K562 (cell line): ENCODE measurements at regions not wholly inside any gene's neighbourhood (a gene's known extent, or its start where the extent isn't known, plus 50 kb on each side); places are given as distances from the start of the nearest gene placed in this dataset.

ENCODE experiments used
- ATAC-seq: fragments of 200-7000 bp; cut with Tn5 transposase; 3 replicates; pipeline ENCODE4 v1.9.1; 2020; ENCODE audit warnings: moderate library complexity
- BruUV-seq: library from RNA; stranded (reverse); fragments of 400-500 nt; replicated peaks from 2 replicates; lab custom pipeline; 2021; lab: Mats Ljungman, UMichigan
- CTCF ChIA-PET: fragments of 300-600 bp; formaldehyde crosslinking; extraction: SDS; loops from one replicate; lab custom pipeline; 2021; ENCODE audit warnings: low intra/inter-chr PET ratio; lab: Yijun Ruan, JAX
- POLR2A ChIA-PET: fragments of 300-600, 350-650 bp; sonication (Branson Sonifier 250); formaldehyde crosslinking; extraction: SDS; loops from one replicate; lab custom pipeline; 2021; ENCODE audit warnings: antibody characterized with exemption, inconsistent platforms; lab: Yijun Ruan, JAX
- DNase-seq, 4 experiments: peaks; one replicate each; pipeline versions ENCODE4 v3.0.0 to v3.0.0-alpha.2; 2011 to 2018; ENCODE audit warnings: low spot score in 3 of 4, mixed read lengths in 3 of 4; ENCODE audit errors: extremely low read depth in 1 of 4
- FAIRE-seq: peaks from 2 replicates; lab custom pipeline; 2011; peaks lifted over from hg19 to GRCh38; lab: Jason Lieb, UNC
- H2AFZ ChIP-seq: 2 replicates; pipeline ENCODE4 v1.6.0; 2011; ENCODE audit warnings: low read depth, low read length, control low read depth, inconsistent platforms
- H3K27ac ChIP-seq: fragments of 200-600 bp; 3 replicates; pipeline ENCODE4 v1.8.0; 2011; ENCODE audit warnings: low read depth, mild to moderate bottlenecking, control low read depth, inconsistent platforms, low read length, moderate library complexity, mixed read lengths; ENCODE audit errors: extremely low read depth
- H3K27me3 ChIP-seq, 2 experiments: fragments of 300-600 bp in 1 of 2; 2 replicates in 1 of 2; 3 replicates in 1 of 2; pipeline versions ENCODE4 v1.6.0 to v1.8.0; 2011; ENCODE audit warnings: inconsistent platforms in 2 of 2, low read length in 2 of 2, mild to moderate bottlenecking in 1 of 2, mixed read lengths in 1 of 2, moderate library complexity in 1 of 2; ENCODE audit not compliant: control insufficient read depth in 2 of 2, insufficient read depth in 2 of 2
- H3K36me3 ChIP-seq: fragments of 300-600 bp; 3 replicates; pipeline ENCODE4 v1.8.0; 2011; ENCODE audit warnings: mild to moderate bottlenecking, low read length, inconsistent platforms; ENCODE audit not compliant: control insufficient read depth, insufficient read depth
- H3K4me1 ChIP-seq, 2 experiments: fragments of 200-600 bp in 1 of 2; replicated peaks in 1 of 2; 2 replicates in 1 of 2; 3 replicates in 1 of 2; pipeline versions ENCODE4 v1.5.1 to v1.8.0; 2011; ENCODE audit warnings: inconsistent platforms in 2 of 2, low read length in 2 of 2, mild to moderate bottlenecking in 1 of 2, mixed read lengths in 1 of 2, moderate library complexity in 1 of 2; ENCODE audit not compliant: control insufficient read depth in 2 of 2, insufficient read depth in 2 of 2
- H3K4me2 ChIP-seq: 2 replicates; pipeline ENCODE4 v1.6.1; 2011; ENCODE audit warnings: low read length, control low read depth, inconsistent platforms, mixed read lengths; ENCODE audit not compliant: insufficient read depth
- H3K4me3 ChIP-seq: fragments of 200-600 bp; sonication (generic), shearing (Covaris generic); 2 replicates; pipeline ENCODE4 v1.5.1; 2016; ENCODE audit warnings: control low read depth, inconsistent platforms
- H3K79me2 ChIP-seq: fragments of 200-600 bp; 3 replicates; pipeline ENCODE4 v1.8.0; 2011; ENCODE audit warnings: low read length, inconsistent platforms; ENCODE audit not compliant: control insufficient read depth, insufficient read depth
- H3K9ac ChIP-seq, 2 experiments: 2 replicates each; pipeline versions ENCODE4 v1.6.0 to v1.6.1; 2011; ENCODE audit warnings: low read depth in 2 of 2, low read length in 2 of 2, control low read depth in 1 of 2, inconsistent platforms in 1 of 2, mild to moderate bottlenecking in 1 of 2, mixed read lengths in 1 of 2; ENCODE audit not compliant: insufficient read depth in 1 of 2
- H3K9me1 ChIP-seq: one replicate; pipeline ENCODE4 v1.6.0; 2011; ENCODE audit warnings: inconsistent platforms, mild to moderate bottlenecking, low read length, moderate library complexity; ENCODE audit not compliant: control insufficient read depth, insufficient read depth
- H3K9me3 ChIP-seq: replicated peaks from 2 replicates; pipeline ENCODE4 v1.5.1; 2011; ENCODE audit warnings: low read depth, low read length, inconsistent platforms; ENCODE audit not compliant: control insufficient read depth, insufficient read depth
- H4K20me1 ChIP-seq: replicated peaks from 2 replicates; pipeline ENCODE4 v1.6.1; 2011; ENCODE audit warnings: low read length, inconsistent platforms, mixed read lengths; ENCODE audit not compliant: control insufficient read depth, insufficient read depth
- FOXO4 ChIP-seq: fragments of 450-650 bp; formaldehyde crosslinking; IDR thresholded peaks from 2 replicates; pipeline ENCODE4 v1.4.0; 2020; ENCODE audit warnings: mild to moderate bottlenecking, moderate library complexity
- POLR3G ChIP-seq: IDR thresholded peaks from 2 replicates; pipeline ENCODE4 v1.6.1; 2011; ENCODE audit not compliant: insufficient read length, insufficient replicate concordance; ENCODE audit errors: extremely low read depth
- STAT5A ChIP-seq: IDR thresholded peaks from 2 replicates; pipeline ENCODE4 v1.6.1; 2012; ENCODE audit warnings: low read length, inconsistent platforms, borderline replicate concordance
- whole genome bisulfite sequencing: fragments of 100-300 bp; shearing (Covaris generic); methylation state at CpG from one replicate; pipeline ENCODE4 v1.1.6; 2016; ENCODE audit warnings: low coverage, mixed read lengths; ENCODE audit not compliant: insufficient coverage; ENCODE audit errors: missing lambda C conversion rate; 5-methylcytosine and 5-hydroxymethylcytosine counted together
- in situ Hi-C: fragments of 300-500 bp; cut with MboI; formaldehyde crosslinking; loops from 4 replicates; pipeline ENCODE4 v1.15.0; 2018; ENCODE audit warnings: inconsistent platforms, mixed read lengths
- intact Hi-C: fragments of 100-400 bp; cut with micrococcal nuclease; formaldehyde crosslinking; loops from 2 replicates; pipeline ENCODE4 v1.14.2; 2022

DNA sequence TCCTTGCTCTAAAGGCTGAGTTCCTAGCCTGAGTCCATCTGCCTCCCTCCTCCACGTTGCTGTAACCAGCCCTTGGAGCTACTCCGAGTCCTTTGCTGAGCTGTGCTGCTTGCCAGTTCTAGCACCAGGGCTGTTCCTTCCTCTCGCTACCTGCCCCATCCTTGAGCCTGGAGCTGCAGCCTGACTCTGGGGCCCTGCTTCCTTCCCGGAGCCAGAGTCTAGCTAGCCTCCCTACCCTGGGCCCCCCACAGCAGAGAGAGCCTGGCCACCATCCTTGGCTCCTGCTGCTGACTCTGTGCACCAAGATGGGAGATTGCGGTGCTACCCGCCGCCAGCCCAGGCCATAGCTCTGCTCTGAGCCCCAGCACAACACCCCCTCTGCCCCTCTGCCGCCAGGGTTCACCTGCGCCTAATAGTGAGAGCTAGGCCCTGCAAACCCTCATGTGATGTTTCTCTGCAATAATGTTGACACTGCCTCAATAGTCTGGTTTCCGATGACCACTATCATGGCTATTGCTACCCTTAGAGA lies 135.9 kb upstream of the ASB18 start:
- no peak for FAIRE-seq
- H3K4me3 ChIP-seq, result no peak overlapping the region
- no peaks in the 10 kb centered on the region for H3K9me3 ChIP-seq
- no peaks in the 10 kb centered on the region for H3K9me1 ChIP-seq
- ChIA-PET CTCF (no interaction called here), POLR2A (interaction anchor here (0.6 to 0.8 kb wide), 2 partner anchors 376 to 718 kb away, joined by 3 read pairs; no protein-coding TSS in a partner anchor)
- no TSS peak for BruUV-seq
- in situ Hi-C loops, result no loop called here
- H3K36me3 ChIP-seq, result no peaks in the 10 kb centered on the region
- DNase-seq, result no peak
- no peak for ATAC-seq
- H3K79me2 ChIP-seq, result no peaks in the 10 kb centered on the region
- no peaks in the 10 kb centered on the region for H3K4me1 ChIP-seq
- H3K27me3 ChIP-seq, result peaks cover 4 to 41% of the 10 kb centered on the region in 2 experiments; a peak in 3 of 5 replicates
- no peak overlapping the region for H3K9ac ChIP-seq
- intact Hi-C loops, result no loop called here
- H3K4me2 ChIP-seq, result no peak overlapping the region
- 2% methylated on average over 6 of the region's 10 CpGs for WGBS
- H2AFZ ChIP-seq, result no peak overlapping the region
- TF ChIP-seq STAT5A, result no peak
- no peak for TF ChIP-seq FOXO4
- no peak for TF ChIP-seq POLR3G
- no peaks in the 10 kb centered on the region for H4K20me1 ChIP-seq
- H3K27ac ChIP-seq, result no peak overlapping the region
